Prostate gland (tissue), 2 donors: ENCODE measurements at regions not wholly inside any gene's neighbourhood (a gene's known extent, or its start where the extent isn't known, plus 50 kb on each side); places are given as distances from the start of the nearest gene placed in this dataset.

Experiments used
- DNase-seq: peaks from one replicate; pipeline ENCODE4 v3.0.0-alpha.2; 2019; ENCODE audit warnings: low spot score
- H3K27ac ChIP-seq, 2 donors: fragments of 200-600 bp; sonication (generic); 2 replicates each; pipeline ENCODE4 v1.5.1; 2017 to 2019
- H3K27me3 ChIP-seq: fragments of 200-600 bp; sonication (generic); replicated peaks from 2 replicates; pipeline ENCODE4 v1.5.1; 2019; ENCODE audit not compliant: insufficient read depth
- H3K36me3 ChIP-seq, 2 donors: fragments of 200-600 bp; sonication (generic); 1 replicate in 1 of 2; 2 replicates in 1 of 2; pipeline versions ENCODE4 v1.5.1 to v1.8.1; 2017 to 2019
- H3K4me1 ChIP-seq: fragments of 200-600 bp; sonication (generic); replicated peaks from 2 replicates; pipeline ENCODE4 v1.5.1; 2019
- H3K4me3 ChIP-seq, 2 donors: fragments of 200-600 bp; sonication (generic); 2 replicates each; pipeline ENCODE4 v1.5.1; 2017 to 2019
- H3K9me3 ChIP-seq: fragments of 200-600 bp; sonication (generic); 2 replicates; pipeline ENCODE4 v1.5.1; 2017
- POLR2A ChIP-seq: fragments of 450-650 bp; IDR thresholded peaks from one replicate; pipeline ENCODE4 v1.6.1; 2016; ENCODE audit warnings: antibody characterized with exemption, mild to moderate bottlenecking
- POLR2AphosphoS5 ChIP-seq: sonication (generic); formaldehyde crosslinking; IDR thresholded peaks from one replicate; pipeline ENCODE4 v1.6.1; 2017; ENCODE audit warnings: antibody characterized with exemption
- WGBS: methylation state at CpG from one replicate; pipeline ENCODE4 v1.1.5; 2018; 5-methylcytosine and 5-hydroxymethylcytosine counted together
- intact Hi-C: fragments of 100-400 bp; cut with DNase I; formaldehyde crosslinking; loops from one replicate; pipeline ENCODE4 v1.14.2; 2022
- TF ChIP-seq, protein P1 (sequence below), 4 experiments: fragments of 200-600 bp in 2 of 4; fragments of 450-650 bp in 2 of 4; sonication (generic) in 2 of 4; IDR thresholded peaks; 1 replicate in 3 of 4; 2 replicates in 1 of 4; pipeline ENCODE4 v1.5.1; 2016 to 2019; ENCODE audit warnings: antibody characterized with exemption in 4 of 4, mild to moderate bottlenecking in 2 of 4, moderate library complexity in 2 of 4

DNA sequence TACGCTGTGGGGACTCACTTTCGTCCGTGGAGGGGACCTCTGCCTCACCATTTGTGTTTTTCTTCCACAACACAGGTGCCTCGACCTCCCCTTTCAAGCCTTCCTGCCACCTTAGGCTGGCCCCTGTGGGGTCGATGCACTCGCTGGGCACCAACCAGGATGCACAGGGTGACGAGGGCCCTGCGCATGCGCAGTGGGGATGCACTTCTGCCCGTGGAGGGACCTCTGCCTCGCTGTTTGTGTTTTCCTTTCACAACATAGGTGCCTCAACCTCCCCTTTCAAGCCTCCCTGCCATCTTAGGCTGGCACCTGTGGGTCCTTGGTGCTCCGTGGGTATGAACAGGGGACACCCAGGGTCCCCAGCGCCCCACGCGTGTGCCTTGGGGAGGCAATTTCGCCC lies 356.8 kb downstream of the ALG10 start:
- Histone ChIP-seq H3K36me3 (no peaks in the 10 kb centered on the region), H3K27me3 (no peaks in the 10 kb centered on the region), H3K27ac (no peak overlapping the region), H3K9me3 (no peaks in the 10 kb centered on the region), H3K4me1 (no peaks in the 10 kb centered on the region), H3K4me3 (no peak overlapping the region)
- 56% methylated on average over 16 of the region's 16 CpGs for WGBS
- TF ChIP-seq POLR2AphosphoS5 (no peak), POLR2A (no peak)
- TF ChIP-seq, protein P1, sequence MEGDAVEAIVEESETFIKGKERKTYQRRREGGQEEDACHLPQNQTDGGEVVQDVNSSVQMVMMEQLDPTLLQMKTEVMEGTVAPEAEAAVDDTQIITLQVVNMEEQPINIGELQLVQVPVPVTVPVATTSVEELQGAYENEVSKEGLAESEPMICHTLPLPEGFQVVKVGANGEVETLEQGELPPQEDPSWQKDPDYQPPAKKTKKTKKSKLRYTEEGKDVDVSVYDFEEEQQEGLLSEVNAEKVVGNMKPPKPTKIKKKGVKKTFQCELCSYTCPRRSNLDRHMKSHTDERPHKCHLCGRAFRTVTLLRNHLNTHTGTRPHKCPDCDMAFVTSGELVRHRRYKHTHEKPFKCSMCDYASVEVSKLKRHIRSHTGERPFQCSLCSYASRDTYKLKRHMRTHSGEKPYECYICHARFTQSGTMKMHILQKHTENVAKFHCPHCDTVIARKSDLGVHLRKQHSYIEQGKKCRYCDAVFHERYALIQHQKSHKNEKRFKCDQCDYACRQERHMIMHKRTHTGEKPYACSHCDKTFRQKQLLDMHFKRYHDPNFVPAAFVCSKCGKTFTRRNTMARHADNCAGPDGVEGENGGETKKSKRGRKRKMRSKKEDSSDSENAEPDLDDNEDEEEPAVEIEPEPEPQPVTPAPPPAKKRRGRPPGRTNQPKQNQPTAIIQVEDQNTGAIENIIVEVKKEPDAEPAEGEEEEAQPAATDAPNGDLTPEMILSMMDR (IDR thresholded peaks at IDR 0.05), result no peak
- intact Hi-C loops, result no loop called here
- no peak for DNase-seq

DNA sequence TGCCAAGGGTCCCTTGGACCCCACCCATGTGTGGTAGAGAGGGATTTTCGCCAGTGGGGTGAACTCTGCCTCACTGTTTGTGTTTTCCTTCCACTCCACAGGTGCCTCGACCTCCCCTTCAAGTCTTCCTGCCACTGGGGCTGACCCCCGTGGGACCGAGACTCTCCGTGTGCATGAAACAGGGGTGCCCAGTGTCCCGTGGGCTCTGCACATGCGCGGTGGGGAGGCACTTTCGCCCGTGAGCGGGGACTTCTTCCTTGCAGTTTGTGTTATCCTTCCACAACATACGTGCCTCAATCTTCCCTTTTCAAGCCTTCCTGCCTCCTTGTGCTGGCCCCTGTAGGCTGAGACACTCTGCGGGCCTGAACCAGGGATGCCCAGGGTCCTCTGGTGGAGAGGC lies 362.4 kb downstream of the ALG10 start:
- intact Hi-C loops, result no loop called here
- WGBS, result 72% methylated on average over 12 of the region's 13 CpGs
- Histone ChIP-seq H3K27ac (no peak overlapping the region), H3K27me3 (no peaks in the 10 kb centered on the region), H3K9me3 (no peaks in the 10 kb centered on the region), H3K4me1 (no peaks in the 10 kb centered on the region), H3K4me3 (no peak overlapping the region), H3K36me3 (no peaks in the 10 kb centered on the region)
- DNase-seq, result no peak
- TF ChIP-seq POLR2AphosphoS5 (no peak), POLR2A (no peak)
- TF ChIP-seq, protein P1 (IDR thresholded peaks at IDR 0.05), result no peak

DNA sequence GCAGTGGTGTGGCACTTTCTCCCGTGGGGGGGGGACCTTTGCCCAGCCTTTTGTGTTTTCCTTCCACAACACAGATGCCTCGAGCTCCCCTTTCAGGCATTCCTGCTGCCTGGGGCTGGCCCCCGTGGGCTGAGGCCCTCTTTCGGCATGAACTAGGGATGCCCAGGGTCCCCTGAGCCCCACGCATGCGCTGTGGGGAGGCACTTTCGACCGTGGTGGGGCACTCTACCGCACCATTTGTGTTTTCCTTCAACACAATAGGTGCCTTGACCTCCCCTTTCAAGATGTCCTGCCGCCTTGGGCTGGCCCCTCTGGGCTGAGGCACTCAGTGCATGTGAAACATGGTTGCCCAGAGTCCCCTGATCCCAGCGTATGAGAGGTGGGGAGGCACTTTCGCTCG lies 363.7 kb downstream of the ALG10 start:
- H3K36me3 ChIP-seq, result no peaks in the 10 kb centered on the region
- intact Hi-C loops, result no loop called here
- no peaks in the 10 kb centered on the region for H3K9me3 ChIP-seq
- no peak overlapping the region for H3K27ac ChIP-seq
- DNase-seq, result no peak
- TF ChIP-seq POLR2A (no peak), POLR2AphosphoS5 (no peak)
- TF ChIP-seq, protein P1 (IDR thresholded peaks at IDR 0.05), result no peak
- H3K27me3 ChIP-seq, result no peaks in the 10 kb centered on the region
- WGBS, result 57% methylated on average over 13 of the region's 13 CpGs
- H3K4me3 ChIP-seq, result no peak overlapping the region
- H3K4me1 ChIP-seq, result no peaks in the 10 kb centered on the region

DNA sequence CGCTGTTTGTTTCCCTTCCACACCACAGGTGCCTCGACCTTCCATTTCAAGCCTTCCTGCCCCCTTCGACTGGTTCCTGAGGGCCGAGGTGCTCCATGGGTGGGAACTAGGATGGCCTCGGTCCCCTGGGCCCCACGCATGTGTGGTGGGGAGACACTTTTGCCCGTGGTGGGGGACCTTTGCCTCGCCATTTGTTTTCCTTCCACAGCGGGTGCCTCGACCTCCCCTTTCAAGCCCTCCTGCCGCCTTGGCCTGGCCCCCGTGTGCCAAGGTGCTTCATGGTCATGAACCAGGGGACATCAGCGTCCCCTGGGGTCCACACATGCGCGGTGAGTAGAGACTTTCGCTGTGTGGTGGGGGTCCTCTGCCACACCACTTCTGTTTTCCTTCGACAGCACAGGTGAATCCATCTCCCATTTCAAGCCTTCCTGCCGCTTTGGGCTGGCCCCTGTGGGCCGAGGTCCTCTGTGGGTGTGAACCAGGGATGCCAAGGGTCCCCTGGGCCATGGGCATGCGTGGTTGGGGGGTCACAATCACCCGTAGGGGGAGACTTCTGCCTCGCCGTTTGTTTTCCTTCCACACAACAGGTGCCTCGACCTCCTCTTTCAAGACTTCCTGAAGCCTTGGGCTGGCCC lies 364.4 kb downstream of the ALG10 start:
- H3K9me3 ChIP-seq, result no peaks in the 10 kb centered on the region
- H3K36me3 ChIP-seq, result no peaks in the 10 kb centered on the region
- no peaks in the 10 kb centered on the region for H3K4me1 ChIP-seq
- no peak overlapping the region for H3K4me3 ChIP-seq
- intact Hi-C loops, result no loop called here
- TF ChIP-seq, protein P1 (IDR thresholded peaks at IDR 0.05), result no peak
- TF ChIP-seq POLR2A (no peak), POLR2AphosphoS5 (no peak)
- no peaks in the 10 kb centered on the region for H3K27me3 ChIP-seq
- WGBS, result 74% methylated on average over 24 of the region's 24 CpGs
- H3K27ac ChIP-seq, result no peak overlapping the region
- DNase-seq, result no peak
